H1 (cell line): ENCODE measurements at regions not wholly inside any gene's neighbourhood (a gene's known extent, or its start where the extent isn't known, plus 50 kb on each side); places are given as distances from the start of the nearest gene placed in this dataset.

ENCODE experiments used
- CTCF ChIA-PET: fragments of 300-600 bp; sonication (Branson Sonifier 250); formaldehyde crosslinking; loops from one replicate; lab custom pipeline; 2021; ENCODE audit not compliant: partially characterized antibody; lab: Charles Lee
- POLR2A ChIA-PET: fragments of 300-600 bp; sonication (Branson Sonifier 250); formaldehyde crosslinking; loops from one replicate; lab custom pipeline; 2021; ENCODE audit warnings: inconsistent platforms; ENCODE audit not compliant: partially characterized antibody; lab: Charles Lee
- DNase-seq, 2 experiments: peaks; one replicate each; pipeline versions ENCODE4 v3.0.0 to v3.0.0-alpha.2; 2010 to 2022; ENCODE audit warnings: low spot score in 2 of 2, low read depth in 1 of 2, mixed read lengths in 1 of 2
- FAIRE-seq: peaks from 2 replicates; lab custom pipeline; 2011; peaks lifted over from hg19 to GRCh38; lab: Jason Lieb, UNC
- H2AFZ ChIP-seq: 2 replicates; pipeline ENCODE4 v1.8.1; 2012; ENCODE audit warnings: low read length, inconsistent platforms
- H2AK5ac ChIP-seq: 2 replicates; pipeline ENCODE4 v1.6.1; 2013; ENCODE audit warnings: low read depth, low read length
- H2BK120ac ChIP-seq: replicated peaks from 2 replicates; pipeline ENCODE3; 2013; ENCODE audit warnings: low read depth, low read length, inconsistent platforms
- H2BK12ac ChIP-seq: 2 replicates; pipeline ENCODE4 v1.6.1; 2013; ENCODE audit warnings: low read depth, low read length
- H2BK15ac ChIP-seq: 2 replicates; pipeline ENCODE4 v1.6.1; 2013; ENCODE audit warnings: low read length
- H2BK20ac ChIP-seq: 2 replicates; pipeline ENCODE4 v1.6.1; 2013; ENCODE audit warnings: low read length
- H2BK5ac ChIP-seq: 2 replicates; pipeline ENCODE4 v1.6.1; 2013; ENCODE audit warnings: low read depth, low read length
- H3K14ac ChIP-seq: 2 replicates; pipeline ENCODE4 v1.6.1; 2013; ENCODE audit warnings: inconsistent platforms; ENCODE audit not compliant: insufficient read length
- H3K18ac ChIP-seq: 2 replicates; pipeline ENCODE4 v1.6.1; 2013; ENCODE audit warnings: low read length; ENCODE audit errors: extremely low read depth
- H3K23ac ChIP-seq: 2 replicates; pipeline ENCODE4 v1.6.1; 2013; ENCODE audit warnings: inconsistent platforms; ENCODE audit not compliant: insufficient read length
- H3K23me2 ChIP-seq: 2 replicates; pipeline ENCODE4 v1.6.1; 2013; ENCODE audit warnings: low read depth, low read length
- H3K27ac ChIP-seq: 2 replicates; pipeline ENCODE4 v1.6.1; 2011; ENCODE audit warnings: low read depth, low read length, inconsistent platforms
- H3K27me3 ChIP-seq, 4 experiments: replicated peaks in 1 of 4; 1 replicate in 1 of 4; 2 replicates in 3 of 4; pipeline versions ENCODE4 v1.6.1 to v1.8.1; 2011 to 2013; ENCODE audit warnings: low read length in 3 of 4, mild to moderate bottlenecking in 3 of 4, inconsistent platforms in 2 of 4, mixed read lengths in 2 of 4, moderate library complexity in 1 of 4; ENCODE audit not compliant: control insufficient read depth in 3 of 4, insufficient read depth in 3 of 4; ENCODE audit errors: extremely low read depth in 1 of 4
- H3K36me3 ChIP-seq, 4 experiments: 2 replicates each; pipeline versions ENCODE4 v1.6.1 to v1.8.1; 2011 to 2013; ENCODE audit warnings: mild to moderate bottlenecking in 4 of 4, low read length in 3 of 4, moderate library complexity in 2 of 4, control low read depth in 1 of 4, inconsistent platforms in 1 of 4; ENCODE audit not compliant: insufficient read depth in 4 of 4, control insufficient read depth in 2 of 4
- H3K4ac ChIP-seq: replicated peaks from 2 replicates; pipeline ENCODE3; 2013; ENCODE audit warnings: low read length, low read depth, mixed read lengths, inconsistent platforms; ENCODE audit not compliant: insufficient read length
- H3K4me1 ChIP-seq, 4 experiments: replicated peaks in 1 of 4; 1 replicate in 1 of 4; 2 replicates in 3 of 4; pipeline versions ENCODE4 v1.6.1 to v1.8.1; 2011 to 2013; ENCODE audit warnings: low read length in 3 of 4, inconsistent platforms in 2 of 4, mixed read lengths in 1 of 4; ENCODE audit not compliant: insufficient read depth in 4 of 4, control insufficient read depth in 3 of 4
- H3K4me2 ChIP-seq, 2 experiments: 2 replicates each; pipeline versions ENCODE4 v1.6.1 to v1.8.1; 2011 to 2013; ENCODE audit warnings: low read depth in 2 of 2, low read length in 2 of 2, control low read depth in 1 of 2, inconsistent platforms in 1 of 2, mild to moderate bottlenecking in 1 of 2; ENCODE audit not compliant: insufficient read depth in 1 of 2
- H3K4me3 ChIP-seq, 4 experiments: fragments of 200-600, 300-600 bp in 1 of 4; sonication (generic), shearing (Covaris generic), sonication (Bioruptor Twin) in 1 of 4; 2 replicates each; pipeline versions ENCODE4 v1.5.1 to v1.8.1; 2011 to 2016; ENCODE audit warnings: low read length in 4 of 4, low read depth in 3 of 4, control low read depth in 2 of 4, inconsistent platforms in 2 of 4, mild to moderate bottlenecking in 2 of 4, mixed read lengths in 1 of 4, moderate library complexity in 1 of 4; ENCODE audit not compliant: insufficient read depth in 2 of 4; ENCODE audit errors: extremely low read depth in 1 of 4
- H3K56ac ChIP-seq: replicated peaks from 2 replicates; pipeline ENCODE3; 2013; ENCODE audit warnings: low read depth, mild to moderate bottlenecking, mixed read lengths, low read length, inconsistent platforms; ENCODE audit not compliant: insufficient read length
- H3K79me1 ChIP-seq: 2 replicates; pipeline ENCODE4 v1.6.1; 2013; ENCODE audit warnings: low read depth, low read length, control low read depth
- H3K79me2 ChIP-seq, 2 experiments: 2 replicates each; pipeline versions ENCODE4 v1.6.1 to v1.8.1; 2012 to 2013; ENCODE audit warnings: low read length in 2 of 2, mild to moderate bottlenecking in 2 of 2, inconsistent platforms in 1 of 2; ENCODE audit not compliant: insufficient read depth in 2 of 2, control insufficient read depth in 1 of 2
- H3K9ac ChIP-seq, 4 experiments: replicated peaks in 1 of 4; 1 replicate in 1 of 4; 2 replicates in 3 of 4; pipeline versions ENCODE4 v1.6.1 to v1.8.1; 2011 to 2013; ENCODE audit warnings: low read depth in 3 of 4, low read length in 3 of 4, control low read depth in 2 of 4, mild to moderate bottlenecking in 2 of 4, moderate library complexity in 2 of 4, inconsistent platforms in 1 of 4; ENCODE audit errors: extremely low read depth in 1 of 4
- H3K9me3 ChIP-seq, 2 experiments: 2 replicates each; pipeline versions ENCODE4 v1.6.1 to v1.8.1; 2012 to 2013; ENCODE audit warnings: mild to moderate bottlenecking in 2 of 2, moderate library complexity in 2 of 2, control low read depth in 1 of 2, inconsistent platforms in 1 of 2, low read depth in 1 of 2, low read length in 1 of 2, mixed read lengths in 1 of 2; ENCODE audit not compliant: insufficient read depth in 2 of 2
- H4K20me1 ChIP-seq, 2 experiments: replicated peaks in 1 of 2; 2 replicates each; pipeline versions ENCODE3 to v1.8.1; 2011 to 2013; ENCODE audit warnings: inconsistent platforms in 2 of 2, low read length in 2 of 2, mild to moderate bottlenecking in 1 of 2; ENCODE audit not compliant: insufficient read depth in 2 of 2, control insufficient read depth in 1 of 2
- H4K5ac ChIP-seq: 2 replicates; pipeline ENCODE4 v1.6.1; 2013; ENCODE audit warnings: low read length, low read depth, mixed read lengths, inconsistent platforms; ENCODE audit not compliant: insufficient read length
- H4K8ac ChIP-seq: 2 replicates; pipeline ENCODE4 v1.8.0; 2013; ENCODE audit warnings: mild to moderate bottlenecking, moderate library complexity, low read length, inconsistent platforms; ENCODE audit not compliant: insufficient read depth; ENCODE audit errors: extremely low read depth
- H4K91ac ChIP-seq: replicated peaks from 2 replicates; pipeline ENCODE3; 2013; ENCODE audit warnings: low read length, mixed read lengths, inconsistent platforms; ENCODE audit not compliant: insufficient read length
- GABPA ChIP-seq: IDR thresholded peaks from 2 replicates; pipeline ENCODE4 v1.6.1; 2011; ENCODE audit warnings: mild to moderate bottlenecking, low read length, moderate library complexity, borderline replicate concordance; ENCODE audit not compliant: insufficient read depth
- RFX5 ChIP-seq: IDR thresholded peaks from 2 replicates; pipeline ENCODE4 v1.6.1; 2011; ENCODE audit warnings: low read depth, low read length, improper control_type of control experiment, borderline replicate concordance
- WGBS, 2 experiments: shearing (Covaris generic) in 1 of 2; methylation state at CpG; one replicate each; pipeline versions ENCODE4 v1.1.6 to v1.1.7; 2013 to 2015; ENCODE audit warnings: low lambda C conversion rate in 2 of 2, mixed read lengths in 2 of 2, inconsistent platforms in 1 of 2, low coverage in 1 of 2, missing lambda C conversion rate in 1 of 2; ENCODE audit not compliant: insufficient replicate concordance in 2 of 2, insufficient coverage in 1 of 2, insufficient read length in 1 of 2; ENCODE audit errors: extremely low coverage in 1 of 2, missing lambda C conversion rate in 1 of 2; 5-methylcytosine and 5-hydroxymethylcytosine counted together

GRCh38 chr12:34348836-34349672 lies 326.8 kb downstream of the ALG10 start:
- no peak overlapping the region for H2BK120ac ChIP-seq
- ChIA-PET POLR2A (no interaction called here), CTCF (no interaction called here)
- 89% methylated on average over 19 of the region's 50 CpGs; no CpG with 5 or more reads in 1 of the 2 experiments for WGBS, 2 experiments
- no peak overlapping the region for H4K91ac ChIP-seq
- no peak overlapping the region for H3K4me2 ChIP-seq
- no peak overlapping the region for H3K4me3 ChIP-seq
- H3K79me1 ChIP-seq = no peaks in the 10 kb centered on the region
- DNase-seq (no peak), FAIRE-seq (no peak)
- H3K23me2 ChIP-seq = no peaks in the 10 kb centered on the region
- no peak overlapping the region for H2BK12ac ChIP-seq
- H3K23ac ChIP-seq = no peak overlapping the region
- no peaks in the 10 kb centered on the region for H3K27me3 ChIP-seq
- TF ChIP-seq GABPA (no peak), RFX5 (no peak)
- no peak overlapping the region for H3K18ac ChIP-seq
- no peak overlapping the region for H3K56ac ChIP-seq
- no peak overlapping the region for H4K8ac ChIP-seq
- H3K9ac ChIP-seq = no peak overlapping the region
- peaks cover 40 to 100% of the 10 kb centered on the region in 2 experiments; a peak in 3 of 4 replicates for H3K9me3 ChIP-seq
- H3K4ac ChIP-seq = no peak overlapping the region
- H2BK15ac ChIP-seq = no peak overlapping the region
- H3K27ac ChIP-seq = no peak overlapping the region
- H3K14ac ChIP-seq = no peak overlapping the region
- no peaks in the 10 kb centered on the region for H3K36me3 ChIP-seq
- H3K4me1 ChIP-seq = no peaks in the 10 kb centered on the region
- H2BK20ac ChIP-seq = no peak overlapping the region
- no peak overlapping the region for H4K5ac ChIP-seq
- H2AK5ac ChIP-seq = no peak overlapping the region
- H4K20me1 ChIP-seq = no peaks in the 10 kb centered on the region
- no peaks in the 10 kb centered on the region for H3K79me2 ChIP-seq
- no peak overlapping the region for H2AFZ ChIP-seq
- no peak overlapping the region for H2BK5ac ChIP-seq
